ENCODE measurements at regions not wholly inside any gene's neighbourhood (a gene's known extent, or its start where the extent isn't known, plus 50 kb on each side); places are given as distances from the start of the nearest gene placed in this dataset.

DNA sequence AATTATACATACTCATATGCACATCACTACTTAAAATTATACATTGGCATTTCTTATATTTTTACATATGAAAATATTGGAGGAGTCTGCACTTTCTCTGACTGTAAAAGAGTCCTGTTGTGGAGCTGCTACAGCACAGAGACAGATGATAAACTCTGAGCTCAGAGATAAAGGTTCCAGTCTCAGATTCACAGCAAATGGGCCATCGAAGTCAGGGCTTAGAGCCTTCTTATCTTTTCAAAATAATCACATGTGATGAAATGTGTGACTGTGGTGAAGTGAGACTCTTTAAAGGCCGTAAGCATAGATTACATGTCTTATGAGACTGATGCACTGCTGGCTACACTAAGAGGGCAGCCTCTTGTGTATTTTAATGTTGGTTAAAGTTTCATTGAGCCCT is 187.5 kb upstream of the SYNPR start:
- H3K4me3 ChIP-seq (ENCODE audit: low read length) = no peak overlapping the region
- no peaks in the 10 kb centered on the region for H3K4me1 ChIP-seq (ENCODE audit: control insufficient read depth, insufficient read depth, low read length)
- H3K36me3 ChIP-seq (ENCODE audit: control insufficient read depth, insufficient read depth, low read length) = no peaks in the 10 kb centered on the region
- H3K27ac ChIP-seq (ENCODE audit: low read length) = no peak overlapping the region
- no peaks in the 10 kb centered on the region for H3K9me3 ChIP-seq (replicated peaks; ENCODE audit: control insufficient read depth, low read depth, low read length)
- no peak for DNase-seq
- no peaks in the 10 kb centered on the region for H3K27me3 ChIP-seq (ENCODE audit: control insufficient read depth, insufficient read depth, low read length)
- WGBS (ENCODE audit: insufficient coverage) = no CpG with 5 or more reads among the region's 2 CpGs

GRCh38 chr3:63092515-63092914 is 185.6 kb upstream of the SYNPR start:
- Histone ChIP-seq H3K27ac (ENCODE audit: low read length) (no peak overlapping the region), H3K4me1 (ENCODE audit: control insufficient read depth, insufficient read depth, low read length) (no peaks in the 10 kb centered on the region), H3K9me3 (replicated peaks; ENCODE audit: control insufficient read depth, low read depth, low read length) (no peaks in the 10 kb centered on the region), H3K36me3 (ENCODE audit: control insufficient read depth, insufficient read depth, low read length) (no peaks in the 10 kb centered on the region), H3K4me3 (ENCODE audit: low read length) (no peak overlapping the region), H3K27me3 (ENCODE audit: control insufficient read depth, insufficient read depth, low read length) (no peaks in the 10 kb centered on the region)
- DNase-seq = no peak
- 42% methylated on average over 2 of the region's 5 CpGs for WGBS (ENCODE audit: insufficient coverage)

DNA sequence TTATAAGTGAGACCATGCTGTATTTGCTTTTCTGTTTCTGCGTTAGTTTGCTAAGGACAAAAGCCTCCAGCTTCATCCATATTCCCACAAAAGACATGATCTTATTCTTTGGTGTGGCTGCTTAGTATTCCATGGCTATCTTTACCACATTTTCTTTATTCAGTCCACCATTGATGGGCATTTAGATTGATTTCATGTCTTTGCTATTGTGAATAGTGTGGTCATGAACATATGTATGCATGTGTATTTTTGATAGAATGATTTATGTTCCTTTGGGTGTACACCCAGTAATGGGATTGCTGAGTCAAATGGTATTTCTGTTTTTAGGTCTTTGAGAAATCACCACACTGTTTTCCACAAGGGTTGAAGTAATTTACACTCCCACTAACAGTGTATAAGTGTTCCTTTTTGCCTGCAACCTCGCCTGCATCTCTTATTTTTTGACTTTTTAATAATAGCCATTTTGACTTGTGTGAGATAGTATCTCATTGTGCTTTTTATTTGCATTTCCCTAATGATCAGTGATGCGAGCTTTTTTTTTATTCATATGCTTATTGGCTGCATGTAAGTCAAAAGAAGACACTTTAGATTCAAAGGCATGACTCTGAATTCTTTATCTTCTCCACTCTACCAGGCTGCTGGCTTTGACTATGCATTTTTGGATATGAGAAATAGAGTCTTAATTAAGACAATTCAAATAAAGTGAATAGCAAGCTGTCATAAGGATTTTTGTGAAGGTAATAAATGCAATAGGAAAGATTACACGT is 183.3 kb upstream of the SYNPR start:
- WGBS (ENCODE audit: insufficient coverage) = no CpG with 5 or more reads among the region's 4 CpGs
- no peaks in the 10 kb centered on the region for H3K27me3 ChIP-seq (ENCODE audit: control insufficient read depth, insufficient read depth, low read length)
- no peak overlapping the region for H3K27ac ChIP-seq (ENCODE audit: low read length)
- no peaks in the 10 kb centered on the region for H3K4me1 ChIP-seq (ENCODE audit: control insufficient read depth, insufficient read depth, low read length)
- H3K9me3 ChIP-seq (replicated peaks; ENCODE audit: control insufficient read depth, low read depth, low read length) = no peaks in the 10 kb centered on the region
- H3K36me3 ChIP-seq (ENCODE audit: control insufficient read depth, insufficient read depth, low read length) = no peaks in the 10 kb centered on the region
- DNase-seq = no peak
- no peak overlapping the region for H3K4me3 ChIP-seq (ENCODE audit: low read length)

DNA sequence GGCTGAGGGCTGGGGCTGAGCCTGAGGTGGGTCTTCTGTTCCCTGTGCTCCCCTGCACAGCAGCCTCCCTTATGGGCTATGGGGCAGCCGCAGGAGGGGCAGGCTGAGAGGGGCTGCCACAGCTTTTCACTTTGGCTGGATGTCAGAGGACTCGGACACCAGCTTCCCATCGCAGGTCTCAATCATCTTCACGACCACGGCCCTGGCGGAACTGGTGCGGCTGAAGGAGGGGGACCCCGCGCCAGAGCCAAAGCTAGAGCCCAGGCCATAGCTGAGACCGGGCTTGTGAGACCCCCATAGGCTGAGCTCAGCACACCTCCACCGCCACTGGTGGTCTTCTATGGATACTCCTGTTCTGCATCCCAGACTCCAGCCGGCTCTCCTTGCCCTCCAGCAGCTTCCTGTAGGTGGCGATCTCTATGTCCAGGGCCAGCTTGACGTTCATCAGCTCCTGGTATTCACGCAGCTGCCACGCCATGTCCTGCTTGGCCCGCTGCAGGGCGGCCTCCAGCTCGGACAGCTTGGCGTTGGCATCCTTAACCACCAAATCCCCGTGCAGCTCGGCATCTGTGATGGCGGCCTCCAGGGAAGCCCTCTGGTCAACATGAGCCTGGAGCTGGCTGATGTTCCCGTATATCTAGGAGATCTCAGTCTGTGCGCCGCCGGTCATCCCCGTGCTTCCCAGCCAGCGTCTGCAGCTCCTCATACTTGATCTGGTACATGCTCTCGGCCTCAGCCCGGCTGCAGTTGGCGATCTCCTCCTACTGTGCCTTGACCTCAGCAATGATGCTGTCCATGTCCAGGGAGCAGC is 181.7 kb upstream of the SYNPR start:
- 91% methylated on average over 32 of the region's 32 CpGs for WGBS (ENCODE audit: insufficient coverage)

DNA sequence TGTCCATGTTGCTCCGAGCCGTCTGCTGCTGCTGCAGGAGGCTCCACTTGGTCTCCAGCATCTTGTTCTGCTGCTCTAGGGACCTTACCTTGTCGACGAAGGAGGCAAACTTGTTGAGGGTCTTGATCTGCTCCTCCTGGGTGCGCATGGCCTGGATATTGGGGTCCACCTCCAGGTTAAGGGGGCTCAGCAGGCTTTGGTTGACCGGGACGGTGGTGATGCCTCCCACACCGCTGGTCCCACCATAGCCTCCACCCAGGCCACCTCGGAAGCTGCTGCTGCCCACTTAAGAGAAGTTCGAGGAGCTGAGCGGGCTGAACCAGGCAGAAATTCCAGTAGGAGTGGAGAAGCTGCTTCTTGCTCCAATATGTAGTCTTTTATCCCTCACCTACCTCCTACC is 180.7 kb upstream of the SYNPR start:
- Histone ChIP-seq H3K36me3 (ENCODE audit: control insufficient read depth, insufficient read depth, low read length) (no peaks in the 10 kb centered on the region), H3K27ac (ENCODE audit: low read length) (no peak overlapping the region), H3K9me3 (replicated peaks; ENCODE audit: control insufficient read depth, low read depth, low read length) (no peaks in the 10 kb centered on the region), H3K27me3 (ENCODE audit: control insufficient read depth, insufficient read depth, low read length) (no peaks in the 10 kb centered on the region), H3K4me1 (ENCODE audit: control insufficient read depth, insufficient read depth, low read length) (no peaks in the 10 kb centered on the region), H3K4me3 (ENCODE audit: low read length) (no peak overlapping the region)
- no peak for DNase-seq
- WGBS (ENCODE audit: insufficient coverage) = 83% methylated on average over 9 of the region's 11 CpGs

More for the DNA sequence above, 181.7 kb upstream of the SYNPR start:
- Histone ChIP-seq H3K27ac (ENCODE audit: low read length) (no peak overlapping the region), H3K27me3 (ENCODE audit: control insufficient read depth, insufficient read depth, low read length) (no peaks in the 10 kb centered on the region), H3K9me3 (replicated peaks; ENCODE audit: control insufficient read depth, low read depth, low read length) (no peaks in the 10 kb centered on the region), H3K4me1 (ENCODE audit: control insufficient read depth, insufficient read depth, low read length) (no peaks in the 10 kb centered on the region), H3K36me3 (ENCODE audit: control insufficient read depth, insufficient read depth, low read length) (no peaks in the 10 kb centered on the region), H3K4me3 (ENCODE audit: low read length) (no peak overlapping the region)
- no peak for DNase-seq

GRCh38 chr3:63116922-63117321 is 161.2 kb upstream of the SYNPR start:
- Histone ChIP-seq H3K4me1 (ENCODE audit: control insufficient read depth, insufficient read depth, low read length) (no peaks in the 10 kb centered on the region), H3K27me3 (ENCODE audit: control insufficient read depth, insufficient read depth, low read length) (no peaks in the 10 kb centered on the region), H3K4me3 (ENCODE audit: low read length) (no peak overlapping the region), H3K36me3 (ENCODE audit: control insufficient read depth, insufficient read depth, low read length) (no peaks in the 10 kb centered on the region), H3K9me3 (replicated peaks; ENCODE audit: control insufficient read depth, low read depth, low read length) (no peaks in the 10 kb centered on the region), H3K27ac (ENCODE audit: low read length) (no peak overlapping the region)
- WGBS (ENCODE audit: insufficient coverage) = 77% methylated on average over 2 of the region's 3 CpGs
- DNase-seq = no peak

DNA sequence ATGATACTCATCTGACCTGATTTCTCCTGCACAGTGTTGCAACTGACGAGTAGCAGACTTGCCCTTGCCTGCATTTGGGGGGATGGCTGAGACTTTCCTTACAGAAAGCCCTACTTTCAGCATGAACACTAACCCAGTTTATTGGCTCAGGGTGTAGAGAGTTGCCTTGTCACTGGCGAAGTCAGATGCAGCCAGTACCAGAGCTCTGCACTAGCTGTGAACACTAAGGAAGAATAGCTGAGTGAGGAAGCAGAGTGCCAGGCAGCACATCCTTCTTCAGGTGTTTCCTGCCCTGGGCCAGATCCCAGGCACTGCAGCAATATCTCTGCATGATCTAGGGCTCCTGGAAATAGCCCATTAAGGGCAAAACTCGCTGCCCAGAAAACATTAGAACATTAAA is 154.0 kb upstream of the SYNPR start:
- Histone ChIP-seq H3K9me3 (replicated peaks; ENCODE audit: control insufficient read depth, low read depth, low read length) (no peaks in the 10 kb centered on the region), H3K27me3 (ENCODE audit: control insufficient read depth, insufficient read depth, low read length) (no peaks in the 10 kb centered on the region), H3K4me3 (ENCODE audit: low read length) (no peak overlapping the region), H3K27ac (ENCODE audit: low read length) (no peak overlapping the region), H3K36me3 (ENCODE audit: control insufficient read depth, insufficient read depth, low read length) (no peaks in the 10 kb centered on the region), H3K4me1 (ENCODE audit: control insufficient read depth, insufficient read depth, low read length) (no peaks in the 10 kb centered on the region)
- no peak for DNase-seq
- WGBS (ENCODE audit: insufficient coverage) = 35% methylated on average over 2 of the region's 3 CpGs

GRCh38 chr3:63126530-63126929 is 151.6 kb upstream of the SYNPR start:
- Histone ChIP-seq H3K27me3 (ENCODE audit: control insufficient read depth, insufficient read depth, low read length) (no peaks in the 10 kb centered on the region), H3K36me3 (ENCODE audit: control insufficient read depth, insufficient read depth, low read length) (no peaks in the 10 kb centered on the region), H3K9me3 (replicated peaks; ENCODE audit: control insufficient read depth, low read depth, low read length) (no peaks in the 10 kb centered on the region), H3K4me3 (ENCODE audit: low read length) (no peak overlapping the region), H3K4me1 (ENCODE audit: control insufficient read depth, insufficient read depth, low read length) (no peaks in the 10 kb centered on the region), H3K27ac (ENCODE audit: low read length) (no peak overlapping the region)
- no peak for DNase-seq
- WGBS (ENCODE audit: insufficient coverage) = no CpG with 5 or more reads among the region's 2 CpGs

- no peaks in the 10 kb centered on the region for H3K27me3 ChIP-seq (ENCODE audit: control insufficient read depth, insufficient read depth, low read length)
- no peak overlapping the region for H3K4me3 ChIP-seq (ENCODE audit: low read length)
- H3K9me3 ChIP-seq (replicated peaks; ENCODE audit: control insufficient read depth, low read depth, low read length) = no peaks in the 10 kb centered on the region
- no peaks in the 10 kb centered on the region for H3K4me1 ChIP-seq (ENCODE audit: control insufficient read depth, insufficient read depth, low read length)
- no peak overlapping the region for H3K27ac ChIP-seq (ENCODE audit: low read length)
- H3K36me3 ChIP-seq (ENCODE audit: control insufficient read depth, insufficient read depth, low read length) = no peaks in the 10 kb centered on the region
- WGBS (ENCODE audit: insufficient coverage) = no CpG with 5 or more reads among the region's 3 CpGs
- no peak for DNase-seq
These were observed 149.7 kb upstream of the SYNPR start for GRCh38 chr3:63128380-63128779.

DNA sequence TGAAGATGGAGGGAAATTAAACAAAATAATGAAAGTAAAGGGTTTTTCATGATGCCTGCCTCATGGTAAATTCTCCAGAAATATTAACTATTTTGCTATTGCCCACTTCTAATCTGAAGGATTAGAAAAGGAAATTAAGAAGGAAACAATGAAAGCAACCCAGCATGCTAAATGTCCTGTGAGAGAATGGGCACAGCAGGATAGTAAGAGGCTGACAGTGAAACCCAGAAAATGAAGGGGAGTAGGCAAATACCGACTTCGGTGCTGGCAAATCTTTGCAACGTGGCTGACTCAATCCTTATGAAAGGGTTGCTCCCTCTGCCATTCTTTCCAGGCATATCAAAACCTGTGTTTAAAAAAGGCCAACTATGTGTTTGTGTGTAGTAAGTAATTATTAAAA is 147.5 kb upstream of the SYNPR start:
- Histone ChIP-seq H3K36me3 (ENCODE audit: control insufficient read depth, insufficient read depth, low read length) (no peaks in the 10 kb centered on the region), H3K27me3 (ENCODE audit: control insufficient read depth, insufficient read depth, low read length) (no peaks in the 10 kb centered on the region), H3K4me1 (ENCODE audit: control insufficient read depth, insufficient read depth, low read length) (no peaks in the 10 kb centered on the region), H3K9me3 (replicated peaks; ENCODE audit: control insufficient read depth, low read depth, low read length) (no peaks in the 10 kb centered on the region), H3K4me3 (ENCODE audit: low read length) (no peak overlapping the region), H3K27ac (ENCODE audit: low read length) (no peak overlapping the region)
- DNase-seq = no peak
- no CpG with 5 or more reads among the region's 3 CpGs for WGBS (ENCODE audit: insufficient coverage)

Measured in muscle of leg (tissue), 3 donors.